MV-4-11 (cell line): ENCODE measurements at regions not wholly inside any gene's neighbourhood (a gene's known extent, or its start where the extent isn't known, plus 50 kb on each side); places are given as distances from the start of the nearest gene placed in this dataset.

Experiments used
- DNase-seq: peaks from one replicate; lab custom pipeline; 2025; lab: John Stamatoyannopoulos, UW

- DNase-seq: no peak
These were observed 117.3 kb upstream of the MARK1 start for GRCh38 chr1:220410611-220411010.

DNA sequence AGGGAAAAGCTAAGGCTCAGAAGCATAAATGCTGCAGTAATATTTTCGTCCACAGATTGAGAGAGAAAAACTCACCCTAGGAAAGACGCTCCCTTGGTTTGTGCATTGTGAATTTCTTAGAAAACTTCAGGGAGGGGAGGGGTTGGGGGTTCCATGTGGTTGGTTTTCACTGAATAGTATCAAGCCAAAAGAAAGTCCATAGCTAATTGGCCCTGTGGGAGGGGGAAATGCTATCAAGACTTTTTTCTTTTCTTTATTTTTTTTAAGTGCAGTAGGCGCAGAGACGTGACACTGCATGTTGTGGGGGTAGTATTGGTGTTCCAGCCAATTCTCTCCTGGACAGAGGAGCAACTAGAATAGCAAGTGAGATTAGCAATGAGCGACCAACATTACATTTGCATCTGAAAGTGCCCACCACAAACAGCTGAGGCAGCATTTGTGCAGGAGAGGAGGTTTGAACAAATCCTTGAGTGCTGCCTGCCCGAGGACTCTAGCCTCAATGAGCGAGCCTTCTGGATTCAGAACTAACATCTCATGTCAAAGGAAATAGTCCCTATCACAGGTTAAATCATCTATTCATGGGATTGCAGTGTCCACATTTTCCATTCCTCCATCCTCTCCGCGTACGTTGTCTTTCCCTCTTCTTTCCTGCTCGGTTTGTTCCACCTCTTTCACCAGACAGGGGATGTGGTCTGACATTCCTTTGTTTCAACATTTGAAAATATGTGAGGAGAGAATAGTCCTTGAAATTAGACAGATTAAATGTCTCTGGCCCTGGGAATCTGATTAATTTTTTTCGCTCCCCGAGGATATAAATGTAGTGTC lies 118.0 kb upstream of the MARK1 start:
- DNase-seq: no peak

GRCh38 chr1:220407191-220407590 lies 120.7 kb upstream of the MARK1 start:
- no peak for DNase-seq

DNA sequence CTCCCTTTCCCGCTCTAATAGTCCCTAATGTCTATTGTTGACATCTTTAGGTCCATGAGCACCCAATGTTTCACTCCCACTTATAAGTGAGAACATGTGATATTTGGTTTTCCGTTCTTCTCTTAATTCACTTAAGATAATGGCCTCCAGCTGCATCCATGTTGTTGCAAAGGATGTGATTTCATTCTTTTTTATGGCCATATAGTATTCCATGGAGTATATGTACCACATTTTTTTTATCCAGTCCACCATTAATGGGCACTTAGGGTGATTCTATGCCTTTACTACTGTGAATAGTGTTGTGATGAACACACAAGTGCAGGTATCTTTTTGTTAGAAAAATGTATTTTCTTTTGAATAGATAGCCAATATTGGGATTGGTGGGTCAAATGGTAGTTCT lies 126.0 kb upstream of the RAB3GAP2 start:
- no peak for DNase-seq

- no peak for DNase-seq
These were observed 119.2 kb upstream of the RAB3GAP2 start for GRCh38 chr1:220391491-220391890.

- DNase-seq: no peak
These were observed 117.4 kb upstream of the RAB3GAP2 start for GRCh38 chr1:220389634-220390033.

DNA sequence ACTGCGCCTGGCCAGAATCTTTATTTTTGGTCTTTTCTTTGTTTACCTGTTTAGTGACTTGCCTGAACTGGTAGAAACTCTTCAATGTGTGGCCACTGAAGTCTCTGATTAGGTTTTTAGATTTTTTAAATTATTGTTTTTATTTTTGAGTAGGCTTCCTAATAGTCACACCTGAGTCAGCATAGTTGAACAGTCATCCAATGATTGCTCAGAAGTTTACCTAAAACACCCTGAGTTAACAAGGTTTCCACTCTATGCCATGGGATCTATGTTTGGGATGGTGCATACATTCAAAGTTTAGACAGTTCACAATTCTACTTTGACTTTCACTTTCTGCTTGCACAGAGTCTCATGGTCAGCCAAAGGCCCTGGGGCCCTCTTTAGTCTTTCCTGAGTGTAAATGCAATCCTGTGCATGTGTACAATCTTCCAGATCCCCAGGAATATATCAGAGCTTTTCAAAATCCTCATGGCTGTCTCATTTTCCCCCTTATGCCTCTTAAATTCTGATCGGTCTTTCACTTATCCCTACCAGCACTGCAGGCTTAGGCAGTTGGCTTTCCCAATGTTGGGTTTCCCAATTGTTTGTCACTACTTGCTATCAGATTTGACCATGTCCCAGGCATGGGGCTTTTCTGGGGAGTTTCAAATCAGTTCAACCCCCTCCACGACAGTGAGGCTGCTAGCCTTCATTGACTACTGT lies 114.4 kb upstream of the RAB3GAP2 start:
- no peak for DNase-seq

- DNase-seq: no peak
These were observed 112.9 kb upstream of the RAB3GAP2 start for GRCh38 chr1:220385158-220385557.

DNA sequence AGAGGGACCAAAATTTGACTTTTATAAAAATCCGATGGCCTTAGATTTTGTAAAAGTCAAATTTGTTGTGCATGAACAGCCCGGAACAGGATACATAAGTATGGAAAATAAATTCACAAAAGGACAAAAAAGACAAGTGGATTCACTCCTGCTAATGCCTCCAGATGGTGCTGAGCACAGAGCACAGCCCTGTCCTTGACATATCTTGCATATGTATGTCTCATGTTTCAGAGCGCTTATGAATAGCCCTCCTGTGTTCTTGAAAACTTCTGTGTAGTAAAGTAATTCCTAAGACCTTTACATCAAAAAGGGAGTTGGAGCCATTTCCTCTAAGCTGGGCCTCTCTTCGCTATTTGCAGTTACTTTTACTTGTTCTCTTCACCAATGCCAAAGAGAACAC lies 110.7 kb upstream of the RAB3GAP2 start:
- DNase-seq: no peak

DNA sequence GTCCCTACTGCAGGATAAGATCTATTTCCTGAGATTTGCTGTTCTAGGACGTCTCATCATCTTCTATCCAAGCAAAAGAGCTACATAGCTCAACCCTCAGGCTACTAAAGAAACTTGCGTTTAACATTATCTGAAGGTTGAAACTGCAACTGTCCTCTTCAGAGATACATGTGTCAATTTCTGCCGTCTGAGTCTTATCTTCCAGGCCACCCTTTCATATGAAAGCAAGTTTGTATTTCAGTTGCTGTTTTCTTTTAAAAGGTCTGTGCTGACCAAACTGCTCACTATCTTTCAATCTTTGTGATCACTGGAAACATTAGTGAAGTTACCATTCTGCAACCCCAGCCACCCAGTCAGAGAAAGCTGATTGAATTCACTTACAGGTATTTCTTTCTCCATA lies 108.6 kb upstream of the RAB3GAP2 start:
- no peak for DNase-seq

- DNase-seq: no peak
These were observed 106.5 kb upstream of the RAB3GAP2 start for GRCh38 chr1:220378571-220379302.

GRCh38 chr1:220375715-220376114 lies 103.5 kb upstream of the RAB3GAP2 start:
- DNase-seq: no peak

- DNase-seq: no peak
These were observed 102.2 kb upstream of the RAB3GAP2 start for GRCh38 chr1:220374449-220374848.

- no peak for DNase-seq
These were observed 100.2 kb upstream of the RAB3GAP2 start for GRCh38 chr1:220372451-220372850.

GRCh38 chr1:220371324-220371723 lies 99.1 kb upstream of the RAB3GAP2 start:
- DNase-seq: no peak

DNA sequence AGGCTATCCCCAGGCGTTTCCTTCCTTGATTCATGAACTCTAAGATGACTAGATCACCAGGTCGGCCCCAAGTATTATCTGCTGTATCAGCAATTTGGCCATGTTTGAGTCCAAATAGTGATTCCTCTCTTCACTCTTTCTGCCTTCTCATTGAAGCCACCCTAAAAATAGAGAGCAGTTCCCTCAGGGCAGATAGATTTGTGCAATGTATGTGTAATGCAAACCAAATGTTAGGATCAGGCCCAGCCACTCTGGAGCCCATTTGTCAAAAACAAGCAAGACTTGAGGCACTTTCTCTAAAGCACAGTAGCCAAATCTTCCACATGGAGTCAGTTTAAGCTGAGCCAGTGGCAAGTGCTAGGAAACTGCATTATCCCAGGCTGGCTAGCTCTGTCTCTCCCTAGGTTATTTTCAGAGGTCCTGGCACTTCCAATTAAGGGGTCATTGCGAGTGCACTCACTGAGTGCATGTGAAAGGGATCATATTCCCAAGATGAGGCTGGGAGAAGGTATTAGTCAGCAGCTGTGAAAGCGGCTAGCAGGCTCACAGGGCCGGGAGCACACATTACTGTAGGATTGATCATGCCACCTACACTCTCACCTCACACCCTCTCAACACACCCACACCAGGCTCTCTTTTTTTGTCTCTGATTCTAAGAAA lies 97.9 kb upstream of the RAB3GAP2 start:
- no peak for DNase-seq

GRCh38 chr1:220369511-220369910 lies 97.3 kb upstream of the RAB3GAP2 start:
- DNase-seq: no peak

DNA sequence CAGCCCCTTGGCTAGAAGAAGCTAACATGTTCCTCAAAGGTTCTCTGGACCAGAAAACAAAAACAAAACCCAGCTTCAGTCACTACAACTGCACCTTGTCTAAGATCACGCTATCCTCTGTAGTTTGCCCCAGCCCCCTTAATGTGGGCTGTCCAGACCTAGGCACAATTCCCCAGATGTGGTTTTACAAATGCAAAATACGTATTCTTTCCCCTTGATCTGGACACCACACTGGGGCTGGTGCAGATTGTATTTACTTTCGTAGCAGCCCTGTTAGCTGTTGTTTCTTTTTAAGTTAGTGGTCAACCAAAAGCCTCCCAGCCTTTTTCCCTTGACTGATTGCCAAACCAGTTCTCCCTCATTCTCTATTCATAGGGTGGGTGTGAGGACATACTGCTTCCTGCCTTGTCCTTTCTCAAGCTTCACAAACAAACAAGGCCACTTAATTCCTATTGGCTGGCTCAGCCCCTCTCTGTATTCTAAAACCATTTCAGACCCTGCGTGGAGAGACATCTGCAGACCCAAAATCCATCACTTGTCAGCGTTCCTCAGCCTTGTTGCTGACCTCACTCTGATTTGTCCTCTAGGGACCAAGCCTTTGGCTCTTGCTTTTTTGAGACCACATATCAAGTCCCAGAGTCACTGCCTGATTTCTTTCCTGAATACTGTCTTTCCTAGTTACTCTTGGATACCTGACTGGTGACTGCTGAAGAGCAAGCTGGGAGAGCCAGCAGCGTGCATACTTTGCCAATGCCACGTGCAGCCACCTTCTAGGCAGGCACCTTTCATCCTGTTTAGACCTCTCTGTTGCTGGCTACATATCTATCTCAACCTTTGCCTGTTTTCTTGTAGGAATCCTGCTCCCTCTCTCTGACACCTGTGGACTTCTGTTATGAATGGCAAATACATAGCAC lies 96.4 kb upstream of the RAB3GAP2 start:
- DNase-seq: no peak

DNA sequence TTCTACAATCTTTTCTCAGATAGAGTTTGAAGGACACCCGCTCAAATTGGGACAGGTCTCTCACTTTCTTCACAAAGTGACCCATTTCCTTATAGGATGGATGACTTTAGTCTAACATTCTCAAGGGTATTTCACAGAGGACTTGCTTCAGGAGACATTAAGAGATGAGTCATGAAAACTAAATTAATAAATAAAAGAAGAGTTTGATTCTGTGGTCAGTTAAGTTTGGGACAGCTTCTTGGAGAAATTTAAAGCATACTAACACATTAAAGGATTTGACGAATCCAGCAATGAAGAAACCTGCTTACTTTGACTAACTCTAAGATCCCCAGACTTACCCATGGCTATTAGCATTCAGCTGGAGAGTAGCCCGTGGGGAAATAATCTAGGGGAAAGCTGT lies 95.6 kb upstream of the RAB3GAP2 start:
- DNase-seq: no peak

- no peak for DNase-seq
These were observed 94.0 kb upstream of the RAB3GAP2 start for GRCh38 chr1:220366269-220366668.

DNA sequence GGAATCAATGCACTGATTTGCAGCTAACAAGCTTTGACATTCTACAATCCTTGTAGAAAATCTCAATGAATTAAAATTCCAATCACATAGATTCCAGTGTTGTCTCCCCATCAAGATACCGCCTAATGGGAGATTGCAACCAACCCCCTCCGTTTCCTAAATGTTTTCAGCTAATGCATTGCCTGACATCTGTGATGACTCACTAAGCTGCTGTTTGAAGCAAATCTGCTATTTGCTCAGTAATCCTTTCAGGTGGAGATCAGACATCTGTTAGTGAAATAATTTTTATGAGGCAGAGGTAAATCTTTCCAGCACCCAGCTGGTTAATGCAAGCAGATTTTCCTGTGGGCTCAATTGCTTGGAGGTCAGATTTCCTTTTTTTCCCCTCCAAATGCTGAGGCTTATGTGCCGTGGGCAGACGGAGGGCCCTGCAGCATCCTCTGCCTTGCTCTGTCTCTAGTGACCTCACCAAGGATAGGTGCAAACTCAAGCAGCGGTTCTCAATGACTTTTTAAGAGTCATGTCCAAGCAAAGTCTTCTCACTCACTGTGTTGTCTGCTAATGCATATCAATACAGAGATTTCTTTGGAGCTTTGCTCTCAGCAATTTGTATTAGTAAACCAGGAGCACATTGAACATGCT lies 91.1 kb upstream of the RAB3GAP2 start:
- no peak for DNase-seq
